Neural crest cell (in vitro differentiated cells): ENCODE measurements at regions not wholly inside any gene's neighbourhood (a gene's known extent, or its start where the extent isn't known, plus 50 kb on each side); places are given as distances from the start of the nearest gene placed in this dataset.
"Not testable (repeated sequence)": the region's sequence is repeated elsewhere in the genome, so short reads cannot be mapped to it uniquely, and the experiment has no call there.

Source experiments
- DNase-seq: peaks from one replicate; pipeline ENCODE4 v3.0.0; 2021; ENCODE audit warnings: low read depth, mixed read lengths, low spot score
- H3K27ac Mint-ChIP-seq: one replicate; pipeline ENCODE4 v1.8.0; 2021; ENCODE audit warnings: mild to moderate bottlenecking, mixed read lengths; ENCODE audit not compliant: unreplicated experiment
- H3K27me3 Mint-ChIP-seq: 2 replicates; pipeline ENCODE4 v1.8.0; 2021; ENCODE audit warnings: low read depth, mild to moderate bottlenecking, mixed read lengths
- H3K36me3 Mint-ChIP-seq: 2 replicates; pipeline ENCODE4 v1.8.0; 2021; ENCODE audit warnings: low read depth, mild to moderate bottlenecking, mixed read lengths
- H3K4me1 Mint-ChIP-seq: 2 replicates; pipeline ENCODE4 v1.8.0; 2021; ENCODE audit warnings: mixed read lengths
- H3K4me3 Mint-ChIP-seq: one replicate; pipeline ENCODE4 v1.8.0; 2021; ENCODE audit warnings: mild to moderate bottlenecking, mixed read lengths
- H3K9me3 Mint-ChIP-seq: 2 replicates; pipeline ENCODE4 v1.8.0; 2021; ENCODE audit warnings: mixed read lengths
- TF ChIP-seq, protein P1 (sequence below): fragments of 200-600 bp; sonication (generic); conservative IDR thresholded peaks from 2 replicates; pipeline ENCODE4 v1.5.0; 2021; ENCODE audit warnings: antibody characterized with exemption, mild to moderate bottlenecking

DNA sequence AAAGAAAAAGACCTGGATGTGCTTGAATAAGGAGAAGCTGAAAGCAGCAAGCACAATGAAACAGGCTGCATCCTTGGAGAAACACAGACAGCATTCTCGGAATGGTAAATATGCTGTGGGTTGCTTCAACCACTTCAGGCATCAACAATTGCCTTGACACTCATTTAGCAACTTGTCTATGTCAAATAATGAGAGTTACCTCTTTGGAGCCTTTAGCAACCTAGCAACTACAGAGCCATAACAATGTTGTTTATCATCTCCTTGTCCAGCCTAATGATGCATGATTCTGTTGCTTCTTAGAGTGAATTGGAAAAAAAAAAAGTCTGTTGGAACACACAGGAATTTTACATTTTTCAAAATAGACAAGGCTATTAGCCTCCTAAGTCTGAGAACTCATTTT, 410.6 kb downstream of the PIK3C3 start:
- no peaks in the 10 kb centered on the region for H3K36me3 Mint-ChIP-seq
- TF ChIP-seq, protein P1, sequence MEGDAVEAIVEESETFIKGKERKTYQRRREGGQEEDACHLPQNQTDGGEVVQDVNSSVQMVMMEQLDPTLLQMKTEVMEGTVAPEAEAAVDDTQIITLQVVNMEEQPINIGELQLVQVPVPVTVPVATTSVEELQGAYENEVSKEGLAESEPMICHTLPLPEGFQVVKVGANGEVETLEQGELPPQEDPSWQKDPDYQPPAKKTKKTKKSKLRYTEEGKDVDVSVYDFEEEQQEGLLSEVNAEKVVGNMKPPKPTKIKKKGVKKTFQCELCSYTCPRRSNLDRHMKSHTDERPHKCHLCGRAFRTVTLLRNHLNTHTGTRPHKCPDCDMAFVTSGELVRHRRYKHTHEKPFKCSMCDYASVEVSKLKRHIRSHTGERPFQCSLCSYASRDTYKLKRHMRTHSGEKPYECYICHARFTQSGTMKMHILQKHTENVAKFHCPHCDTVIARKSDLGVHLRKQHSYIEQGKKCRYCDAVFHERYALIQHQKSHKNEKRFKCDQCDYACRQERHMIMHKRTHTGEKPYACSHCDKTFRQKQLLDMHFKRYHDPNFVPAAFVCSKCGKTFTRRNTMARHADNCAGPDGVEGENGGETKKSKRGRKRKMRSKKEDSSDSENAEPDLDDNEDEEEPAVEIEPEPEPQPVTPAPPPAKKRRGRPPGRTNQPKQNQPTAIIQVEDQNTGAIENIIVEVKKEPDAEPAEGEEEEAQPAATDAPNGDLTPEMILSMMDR: no peak
- H3K4me3 Mint-ChIP-seq: no peak overlapping the region
- no peak for DNase-seq
- peaks cover 11% of the 10 kb centered on the region for H3K4me1 Mint-ChIP-seq
- no peaks in the 10 kb centered on the region for H3K9me3 Mint-ChIP-seq
- H3K27me3 Mint-ChIP-seq: no peaks in the 10 kb centered on the region
- H3K27ac Mint-ChIP-seq: no peak overlapping the region

GRCh38 chr18:42373584-42373983, 418.6 kb downstream of the PIK3C3 start:
- H3K36me3 Mint-ChIP-seq: no peaks in the 10 kb centered on the region
- H3K4me1 Mint-ChIP-seq: peaks cover 1% of the 10 kb centered on the region
- DNase-seq: no peak
- H3K27me3 Mint-ChIP-seq: no peaks in the 10 kb centered on the region
- no peak overlapping the region for H3K27ac Mint-ChIP-seq
- H3K9me3 Mint-ChIP-seq: peaks cover 6% of the 10 kb centered on the region
- TF ChIP-seq, protein P1: no peak
- H3K4me3 Mint-ChIP-seq: no peak overlapping the region

DNA sequence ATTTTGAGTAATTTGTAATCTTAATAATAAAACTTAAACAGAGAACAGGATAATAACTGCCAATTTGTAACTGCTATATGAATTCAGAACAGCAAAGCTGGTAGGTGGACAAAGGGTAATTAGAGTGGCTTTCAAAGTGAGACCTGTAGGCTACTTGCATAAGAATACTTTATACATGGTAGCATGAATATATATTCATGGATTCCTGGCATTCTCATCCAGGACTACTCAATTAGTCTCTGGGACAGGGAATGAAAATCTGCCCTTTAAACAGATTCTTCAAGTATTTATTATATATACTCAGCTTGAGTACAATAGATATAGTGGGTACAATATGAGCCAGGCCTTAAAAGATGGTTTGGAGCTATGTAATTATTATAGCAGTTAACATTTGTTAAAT, 419.9 kb downstream of the PIK3C3 start:
- H3K9me3 Mint-ChIP-seq: peaks cover 6% of the 10 kb centered on the region
- H3K27ac Mint-ChIP-seq: no peak overlapping the region
- no peak for DNase-seq
- TF ChIP-seq, protein P1: no peak
- H3K4me3 Mint-ChIP-seq: no peak overlapping the region
- H3K27me3 Mint-ChIP-seq: no peaks in the 10 kb centered on the region
- no peaks in the 10 kb centered on the region for H3K36me3 Mint-ChIP-seq
- H3K4me1 Mint-ChIP-seq: peaks cover 6% of the 10 kb centered on the region

- not testable (repeated sequence) for H3K4me1 Mint-ChIP-seq, H3K27me3 Mint-ChIP-seq, DNase-seq, H3K4me3 Mint-ChIP-seq, H3K27ac Mint-ChIP-seq, H3K9me3 Mint-ChIP-seq, H3K36me3 Mint-ChIP-seq
These were observed 423.8 kb downstream of the PIK3C3 start for GRCh38 chr18:42378854-42379253.

DNA sequence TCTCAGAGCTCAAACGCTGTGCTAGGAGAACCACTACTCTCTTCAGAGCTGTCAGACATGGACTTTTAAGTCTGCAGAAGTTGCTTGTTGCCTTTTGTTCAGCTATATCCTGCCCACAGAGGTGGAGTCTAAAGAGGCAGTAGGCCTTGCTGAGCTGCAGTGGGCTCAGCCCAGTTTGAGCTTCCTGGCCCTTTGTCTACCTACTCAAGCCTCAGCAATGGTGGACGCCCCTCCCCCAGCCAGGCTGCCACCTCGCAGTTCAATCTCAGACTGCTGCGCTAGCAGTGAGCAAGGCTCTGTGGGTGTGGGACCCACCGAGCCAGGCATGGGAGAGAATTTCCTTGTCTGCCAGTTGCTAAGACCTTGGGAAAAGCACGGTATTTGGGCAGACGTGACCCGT, 426.2 kb downstream of the PIK3C3 start:
- not testable (repeated sequence) for H3K9me3 Mint-ChIP-seq, H3K36me3 Mint-ChIP-seq

DNA sequence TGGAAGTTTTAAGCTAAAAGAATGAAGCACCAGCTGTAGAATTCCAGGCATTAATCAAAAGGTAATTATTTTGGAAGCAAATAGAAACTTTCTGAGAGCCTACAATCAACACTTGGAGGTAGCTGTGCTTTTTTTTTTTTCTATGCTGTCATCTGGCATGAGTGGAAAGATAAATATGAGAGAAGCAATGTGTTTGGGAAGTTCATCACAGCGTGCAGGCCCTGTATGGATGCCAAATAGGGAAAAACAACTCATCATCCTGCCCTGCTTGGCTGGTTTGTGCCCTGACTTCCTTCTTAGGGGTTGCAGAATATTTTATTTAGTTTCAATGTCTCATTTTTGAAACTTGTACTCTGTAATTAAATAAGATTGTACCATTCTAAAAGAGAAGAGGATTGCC, 437.4 kb downstream of the PIK3C3 start:
- H3K27ac Mint-ChIP-seq: no peak overlapping the region
- H3K27me3 Mint-ChIP-seq: no peaks in the 10 kb centered on the region
- TF ChIP-seq, protein P1: no peak
- no peaks in the 10 kb centered on the region for H3K4me1 Mint-ChIP-seq
- no peak for DNase-seq
- H3K9me3 Mint-ChIP-seq: peaks cover 2% of the 10 kb centered on the region
- H3K4me3 Mint-ChIP-seq: no peak overlapping the region
- no peaks in the 10 kb centered on the region for H3K36me3 Mint-ChIP-seq

More for the DNA sequence above, 426.2 kb downstream of the PIK3C3 start:
- not testable (repeated sequence) for DNase-seq, H3K27me3 Mint-ChIP-seq, H3K4me3 Mint-ChIP-seq, H3K4me1 Mint-ChIP-seq, H3K27ac Mint-ChIP-seq

- Mint-ChIP-seq H3K4me3 (no peak overlapping the region), H3K27me3 (no peaks in the 10 kb centered on the region), H3K27ac (no peak overlapping the region), H3K4me1 (no peaks in the 10 kb centered on the region), H3K9me3 (peaks cover 2% of the 10 kb centered on the region), H3K36me3 (no peaks in the 10 kb centered on the region)
- DNase-seq: no peak
- TF ChIP-seq, protein P1: no peak
These were observed 437.9 kb downstream of the PIK3C3 start for GRCh38 chr18:42392926-42393325.
